HG03520 (cell line): ENCODE measurements at regions not wholly inside any gene's neighbourhood (a gene's known extent, or its start where the extent isn't known, plus 50 kb on each side); places are given as distances from the start of the nearest gene placed in this dataset.

Source experiments
- ATAC-seq: cut with Tn5 transposase; IDR thresholded peaks from one replicate; pipeline ENCODE4 v1.9.1; 2021; ENCODE audit warnings: mild to moderate bottlenecking, moderate library complexity; ENCODE audit not compliant: unreplicated experiment

DNA sequence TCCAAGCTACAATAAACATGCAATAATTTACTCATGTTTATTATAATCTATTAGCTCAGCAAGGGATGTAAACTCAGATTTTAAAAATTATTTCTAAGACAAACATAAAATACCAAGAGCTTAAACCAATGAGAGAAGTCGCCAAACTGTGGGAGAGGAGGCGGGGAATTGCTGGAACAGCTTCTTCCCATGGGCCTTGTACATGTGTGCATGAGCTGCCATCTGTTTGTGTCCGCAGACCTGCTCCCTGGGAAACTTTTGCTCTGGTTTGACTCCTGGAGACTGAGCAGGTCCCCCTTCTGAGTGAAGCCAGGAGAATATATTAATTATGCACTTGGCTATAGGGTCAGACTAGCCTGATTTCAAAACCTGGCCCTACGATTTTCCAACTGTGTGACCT, 655.9 kb upstream of the SOX11 start:
- no peak for ATAC-seq

DNA sequence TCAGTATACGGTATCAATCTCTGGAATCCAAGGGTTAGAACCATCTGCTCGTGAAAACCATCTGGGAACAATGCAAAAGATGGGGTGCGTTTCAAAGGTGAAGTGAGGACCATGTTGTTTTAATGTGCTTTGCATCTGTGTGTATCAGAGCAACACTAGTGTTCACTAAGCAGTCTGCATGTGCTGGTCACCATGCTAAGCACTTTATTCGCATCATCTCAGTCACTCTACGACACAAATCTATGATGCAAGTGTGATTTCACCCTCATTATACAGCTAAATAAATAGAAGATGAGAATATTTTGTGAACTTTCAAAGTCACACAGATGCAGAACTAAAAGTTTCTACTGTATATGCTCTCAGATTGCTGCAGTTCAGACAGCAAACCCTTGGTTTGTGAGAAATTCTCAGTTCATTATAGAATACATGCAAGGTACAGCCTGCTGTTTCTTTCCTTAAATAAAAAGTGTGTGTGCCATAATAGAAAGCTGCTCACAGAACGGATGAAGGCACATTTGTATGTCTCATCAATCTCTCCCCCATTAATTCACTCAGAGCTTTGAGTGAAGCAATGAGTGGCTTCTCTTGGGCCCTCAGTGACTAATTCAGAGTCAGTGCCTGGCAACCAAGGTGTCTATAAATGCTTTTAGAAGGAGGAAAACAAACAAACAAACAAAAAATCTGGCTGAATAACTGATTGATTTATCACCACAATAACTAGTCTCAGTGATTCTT, 652.8 kb upstream of the SOX11 start:
- ATAC-seq, result no peak

DNA sequence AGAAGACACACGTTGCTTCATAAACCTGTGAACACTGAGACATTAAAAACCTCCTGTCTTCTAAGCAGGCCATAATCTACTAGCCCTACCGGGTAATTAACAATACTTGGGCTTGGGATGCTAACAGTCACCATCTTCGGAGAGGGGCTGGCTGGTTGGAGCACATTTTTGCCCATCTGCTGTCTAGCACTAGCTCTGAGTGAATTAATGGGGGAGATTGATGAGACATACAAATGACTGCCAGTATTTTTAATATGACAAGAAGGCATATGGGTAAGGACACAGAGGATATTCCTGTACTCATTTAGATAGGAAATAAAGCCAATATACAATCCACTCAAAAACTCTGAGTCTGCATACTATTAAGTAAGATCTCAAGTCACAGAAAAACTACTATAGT, 651.6 kb upstream of the SOX11 start:
- no peak for ATAC-seq

DNA sequence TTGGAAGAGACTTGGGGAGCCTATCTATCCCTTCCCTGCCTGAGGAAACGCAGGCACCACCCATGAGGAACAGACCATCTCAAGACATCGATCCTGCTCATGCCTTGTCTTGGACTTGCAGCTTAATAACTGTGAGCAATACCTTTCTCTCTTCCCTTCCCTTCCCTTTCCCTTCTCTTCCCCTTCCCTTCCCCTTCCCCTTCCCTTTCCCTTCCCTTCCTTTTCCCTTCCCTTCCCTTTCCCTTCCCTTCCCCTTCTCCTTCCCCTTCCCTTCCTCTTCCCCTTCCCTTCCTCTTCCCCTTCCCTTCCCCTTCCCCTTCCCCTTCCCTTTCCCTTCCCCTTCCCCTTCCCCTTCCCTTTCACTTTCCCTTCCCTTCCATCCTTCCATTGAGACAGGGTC, 650.7 kb upstream of the SOX11 start:
- ATAC-seq, result no peak

DNA sequence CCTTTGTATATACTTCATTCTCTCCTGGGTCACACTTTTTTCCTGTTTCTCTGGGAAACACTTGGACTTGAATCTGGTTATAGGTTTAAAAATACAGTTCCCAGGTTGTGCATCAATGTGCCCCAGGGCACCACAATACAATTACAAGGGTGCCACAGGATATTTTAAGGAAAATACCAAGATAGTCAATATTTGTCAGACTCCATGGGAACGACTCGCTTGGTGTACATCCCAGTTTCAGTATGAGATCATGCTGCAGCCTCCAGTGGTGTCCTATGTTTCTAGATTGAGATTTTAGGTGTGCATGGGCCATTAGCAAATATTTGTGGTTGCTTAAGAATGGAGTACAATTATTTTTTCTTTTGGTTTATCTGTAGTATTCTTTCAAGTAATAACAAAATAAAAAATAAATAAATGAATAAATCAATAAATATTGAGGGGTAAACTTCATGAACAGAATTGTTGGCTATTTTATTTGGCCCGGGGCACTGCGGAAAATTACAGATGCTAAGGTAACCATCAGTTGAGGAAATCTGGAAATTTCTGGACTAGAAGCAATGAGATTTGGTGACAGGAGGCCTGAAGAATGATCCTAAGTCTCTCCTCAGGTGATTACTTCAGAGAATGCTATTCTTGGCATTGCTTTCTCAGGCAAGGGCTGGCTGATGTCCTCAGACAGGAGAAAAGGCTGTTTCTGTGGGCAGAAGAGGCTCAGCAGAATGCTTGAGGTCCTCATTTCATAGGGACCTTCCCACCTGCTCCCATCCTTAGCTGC, 649.3 kb upstream of the SOX11 start:
- no peak for ATAC-seq

DNA sequence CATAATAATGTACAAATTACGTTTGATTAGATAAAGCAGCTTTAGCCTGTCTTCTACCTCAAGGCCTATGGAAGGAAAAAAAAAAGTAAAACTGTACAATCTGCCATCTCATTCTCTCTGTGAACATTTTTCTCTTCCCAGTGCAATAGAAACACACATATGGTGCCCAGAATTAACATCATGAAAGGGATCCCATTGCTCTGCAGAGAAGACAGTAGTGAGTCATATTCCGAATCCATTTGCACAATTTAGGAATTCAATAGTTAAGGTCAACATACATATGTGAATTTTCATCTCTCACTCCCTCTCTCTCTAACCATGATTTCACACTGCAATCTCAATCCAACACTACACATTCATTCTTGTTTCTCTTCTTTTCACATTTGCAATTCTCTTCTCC, 640.9 kb upstream of the SOX11 start:
- no peak for ATAC-seq

DNA sequence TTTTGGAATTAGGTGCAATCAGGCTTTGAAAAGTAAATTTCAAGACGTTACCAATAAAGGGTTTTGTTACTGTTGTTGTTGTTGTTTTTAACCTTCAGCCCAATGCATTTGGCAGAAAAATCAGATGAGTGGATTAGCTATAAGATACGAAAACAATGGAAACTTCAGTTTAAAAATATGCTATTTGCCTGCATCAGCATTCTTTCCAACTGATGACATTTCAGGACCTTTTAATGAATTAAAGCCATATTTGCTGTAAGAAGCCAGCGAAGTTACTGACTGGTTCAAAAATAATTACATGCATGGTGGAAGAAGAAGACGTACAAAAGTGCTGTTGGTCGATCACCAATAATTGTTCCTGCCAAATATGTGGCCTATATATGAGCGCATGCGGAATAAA, 639.3 kb upstream of the SOX11 start:
- ATAC-seq, result no peak

DNA sequence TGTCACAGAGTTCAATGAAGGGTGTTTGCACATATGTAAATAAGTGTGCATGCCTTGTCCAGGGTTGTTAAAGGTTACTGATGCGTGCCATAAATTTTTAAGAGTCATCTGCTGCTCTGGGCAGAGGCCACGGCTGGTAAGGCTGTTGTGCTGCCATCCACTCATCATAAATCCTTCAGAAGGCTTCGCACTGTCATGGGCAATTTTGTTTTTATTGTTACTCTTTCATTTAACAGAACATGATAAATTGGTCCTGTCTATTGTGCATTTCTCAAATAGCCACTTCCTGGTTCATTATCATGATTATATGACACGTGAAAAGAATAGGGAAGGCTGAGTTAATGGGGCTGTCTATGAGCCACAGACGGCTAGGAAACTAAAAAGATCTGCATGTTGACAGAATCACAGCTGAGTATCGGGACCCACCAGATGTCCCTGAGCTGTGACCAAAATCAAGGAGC, 634.3 kb upstream of the SOX11 start:
- no peak for ATAC-seq

DNA sequence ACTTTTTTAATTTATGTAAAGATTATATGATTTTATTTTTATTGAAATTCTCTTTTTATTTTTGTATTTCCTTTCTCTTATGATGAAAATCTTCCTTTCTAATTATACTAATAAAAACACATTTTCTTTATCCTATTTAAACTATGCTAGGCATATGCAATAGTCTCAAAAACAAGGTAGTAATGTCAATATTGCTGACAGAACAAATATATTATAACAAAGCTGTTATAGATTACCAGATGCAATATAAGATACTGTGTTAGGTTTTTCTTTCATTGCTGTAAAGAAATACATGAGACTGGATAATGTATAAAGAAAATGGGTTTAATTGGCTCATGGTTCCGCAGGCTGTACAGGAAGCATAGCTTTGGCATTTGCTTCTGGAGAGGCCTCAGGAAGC, 631.2 kb upstream of the SOX11 start:
- no peak for ATAC-seq

DNA sequence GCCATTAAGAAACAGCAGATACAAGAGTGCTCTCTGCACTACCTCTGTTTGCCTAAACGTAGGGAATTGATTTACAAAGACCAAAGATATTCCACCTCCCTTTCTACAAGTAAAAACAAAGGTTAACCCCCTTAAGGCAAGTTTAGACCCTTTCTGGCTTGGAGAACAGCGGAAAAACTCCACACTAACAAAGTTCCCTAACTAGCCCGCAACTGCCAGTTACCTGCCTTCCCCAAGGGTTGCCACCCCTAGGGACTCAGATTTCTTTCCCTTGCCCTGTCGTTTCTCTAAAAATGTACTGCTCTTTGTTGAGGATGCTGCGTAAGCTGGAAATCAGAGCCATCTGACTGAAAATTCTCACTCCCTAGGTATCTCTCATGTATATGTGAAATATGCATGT, 627.5 kb upstream of the SOX11 start:
- no peak for ATAC-seq

DNA sequence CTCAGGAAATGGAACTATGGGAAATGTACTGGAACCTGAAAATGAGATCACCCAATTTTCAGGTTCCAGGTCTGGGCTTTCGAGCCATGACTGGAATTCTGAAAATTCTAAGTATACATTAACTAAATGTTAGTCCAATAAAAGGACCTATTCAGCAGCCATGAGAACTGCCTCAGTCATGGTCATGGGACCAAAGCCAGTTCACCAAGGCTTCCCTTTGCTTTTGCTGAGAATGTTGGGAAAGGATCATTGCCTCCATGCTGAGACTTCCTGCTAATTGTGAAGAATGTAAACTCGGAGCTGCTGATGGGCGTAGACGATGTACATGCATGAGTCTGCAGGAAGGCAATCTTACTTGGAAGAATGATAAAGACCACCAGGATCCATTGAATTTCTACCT, 624.4 kb upstream of the SOX11 start:
- ATAC-seq, result no peak

DNA sequence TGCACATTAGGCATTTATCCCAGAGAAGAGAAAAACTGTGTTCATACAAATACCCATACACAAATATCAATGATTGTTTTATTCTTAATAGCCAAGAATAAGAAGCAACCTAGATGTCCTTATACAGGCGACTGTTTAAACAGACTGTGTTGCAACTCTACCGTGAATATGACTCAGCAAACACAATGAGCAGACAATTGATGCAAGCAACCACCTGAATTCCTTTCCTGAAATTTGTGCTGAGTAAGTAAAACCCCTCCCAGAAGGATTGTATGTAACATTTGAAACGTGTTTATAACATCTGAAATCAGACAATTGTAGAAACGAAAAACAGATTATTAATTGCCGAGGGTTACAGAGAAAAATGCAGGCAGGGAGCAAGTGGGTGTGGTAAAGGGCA, 621.9 kb upstream of the SOX11 start:
- ATAC-seq, result no peak

DNA sequence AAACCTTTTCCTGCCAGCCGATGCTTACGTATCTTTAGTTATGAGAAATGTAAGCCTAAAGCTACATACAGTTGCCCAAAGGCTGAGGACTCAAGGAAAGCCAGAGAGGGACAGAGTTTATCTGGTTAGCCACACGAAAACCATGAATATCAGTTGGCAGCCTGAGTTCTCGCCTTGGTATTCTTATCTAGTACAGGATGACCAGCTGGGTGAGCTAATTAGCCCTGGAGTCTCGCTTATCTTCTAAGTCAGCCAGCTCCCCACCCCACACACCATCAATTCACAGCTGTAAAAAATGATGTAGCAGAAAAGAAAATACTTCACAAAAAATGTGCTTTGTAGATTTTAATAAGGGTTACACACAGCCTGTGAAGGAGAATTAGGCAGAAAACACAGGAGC, 617.5 kb upstream of the SOX11 start:
- ATAC-seq, result no peak

DNA sequence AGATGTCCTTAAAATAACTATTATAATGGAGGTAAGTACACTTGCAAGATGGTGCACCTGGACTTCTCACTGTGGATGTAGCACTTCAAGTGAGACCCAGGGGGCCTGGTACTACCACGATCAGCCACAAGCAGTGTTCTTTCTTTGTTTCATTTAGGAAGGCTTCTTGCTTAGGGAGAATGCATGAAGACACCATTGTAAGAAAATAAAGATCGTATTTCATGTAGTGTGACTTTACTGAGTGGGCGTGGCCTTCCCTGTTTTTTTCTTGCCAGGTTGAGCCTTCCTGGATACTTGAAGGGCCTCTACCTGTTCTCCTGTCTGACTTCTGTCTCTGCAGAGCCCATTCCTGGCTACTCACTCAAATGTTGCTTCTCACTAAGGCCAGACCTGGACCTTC, 615.6 kb upstream of the SOX11 start:
- ATAC-seq, result no peak

DNA sequence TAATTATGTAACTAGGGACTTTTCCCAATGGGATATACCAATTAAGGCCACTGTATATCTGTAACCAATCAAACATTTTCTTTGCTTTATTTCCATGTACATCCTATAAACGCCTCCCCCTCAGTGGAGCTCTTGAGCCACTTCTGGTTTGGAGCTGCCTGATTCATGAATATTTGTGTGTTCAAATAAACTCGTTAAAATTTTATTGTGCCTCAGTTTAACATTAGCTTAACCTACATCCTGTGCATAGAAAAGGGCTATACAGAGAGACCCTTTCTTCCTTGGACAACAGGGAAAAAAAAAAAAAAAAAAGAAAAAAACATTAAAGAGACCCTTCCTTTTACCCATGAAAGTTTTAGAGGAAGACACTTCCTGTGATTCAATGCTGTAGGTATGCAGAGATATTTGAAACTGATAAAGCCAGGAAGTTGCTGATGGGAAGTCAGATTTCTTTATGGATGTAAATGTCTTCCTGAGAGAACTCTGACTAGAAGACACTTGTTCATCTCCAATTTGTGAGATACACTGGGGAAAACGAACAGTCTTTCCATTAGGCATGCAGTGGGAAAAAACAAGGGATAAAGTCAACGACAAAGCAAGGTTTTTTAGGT, 614.6 kb upstream of the SOX11 start:
- no peak for ATAC-seq

DNA sequence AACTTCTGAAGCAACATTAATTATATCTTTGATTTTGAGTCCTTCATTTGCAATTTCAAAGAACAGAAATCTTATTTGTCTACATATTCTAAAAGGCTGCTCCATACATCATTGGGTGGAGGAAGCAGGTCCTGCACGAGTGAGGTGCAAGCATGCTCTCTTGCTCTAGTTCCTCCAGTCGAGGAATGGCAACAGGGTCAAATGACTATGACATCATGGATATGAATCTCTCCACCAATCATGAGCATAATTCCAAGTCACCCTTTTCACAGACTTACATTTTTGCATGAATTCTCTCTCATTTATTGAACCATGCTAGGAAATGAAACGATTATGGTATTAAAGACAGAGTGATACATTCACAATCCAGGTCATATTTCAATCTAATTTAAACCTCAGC, 608.8 kb upstream of the SOX11 start:
- no peak for ATAC-seq

DNA sequence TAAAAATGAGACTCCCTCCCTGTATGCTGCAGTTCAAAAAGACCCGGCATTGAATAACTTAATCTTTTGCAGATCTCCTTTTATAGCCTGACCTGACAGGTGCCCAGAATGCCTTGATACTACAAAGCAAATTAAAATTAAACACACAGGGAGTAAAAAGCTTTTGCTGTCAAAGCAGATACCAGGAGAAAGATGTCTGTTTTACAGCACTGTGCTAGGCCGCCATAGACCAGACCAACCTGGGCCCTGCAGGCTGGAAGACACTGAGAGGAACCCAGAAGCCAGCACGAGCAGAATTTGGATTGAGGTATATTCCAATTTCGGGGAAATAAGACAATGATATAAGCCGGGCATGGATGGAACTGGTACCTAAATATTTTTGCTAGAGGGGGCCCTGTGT, 602.8 kb upstream of the SOX11 start:
- no peak for ATAC-seq

DNA sequence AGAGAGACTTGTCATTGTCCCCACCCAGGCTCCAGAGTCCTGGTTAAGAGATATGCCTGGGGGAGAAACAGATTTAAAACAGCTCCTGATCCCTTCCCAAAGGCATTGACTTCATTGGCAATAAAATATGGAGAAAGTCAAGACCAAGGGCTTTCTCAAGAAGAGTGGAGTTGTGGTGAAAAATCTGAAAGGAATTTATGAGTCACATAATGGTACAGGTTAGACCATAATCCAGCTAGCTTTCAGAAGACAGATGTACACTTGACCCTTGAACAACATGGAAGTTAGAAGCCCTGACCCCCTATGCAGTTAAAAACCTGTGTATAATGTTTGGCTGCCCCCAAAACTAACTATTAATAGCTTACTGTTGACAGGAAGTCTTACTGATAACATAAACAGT, 599.1 kb upstream of the SOX11 start:
- no peak for ATAC-seq

DNA sequence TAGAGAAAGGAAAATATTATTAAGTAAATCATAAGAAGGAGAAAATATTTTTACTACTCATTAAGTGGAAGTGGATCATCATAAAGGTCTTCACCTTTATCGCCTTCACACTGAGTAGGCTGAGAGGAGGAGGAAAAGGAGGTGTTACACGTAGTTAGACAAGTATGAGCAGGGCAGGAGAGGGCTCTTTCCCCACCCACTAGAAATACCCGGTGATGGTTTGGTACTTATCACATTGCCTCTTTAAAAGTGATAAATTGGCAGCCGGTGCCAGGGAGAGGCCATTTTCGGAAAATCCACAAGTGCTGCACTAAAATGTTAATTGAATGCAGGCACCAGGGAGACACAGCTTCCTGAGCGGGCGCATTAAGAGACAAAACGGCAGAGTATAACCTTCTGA, 598.7 kb upstream of the SOX11 start:
- ATAC-seq, result no peak

DNA sequence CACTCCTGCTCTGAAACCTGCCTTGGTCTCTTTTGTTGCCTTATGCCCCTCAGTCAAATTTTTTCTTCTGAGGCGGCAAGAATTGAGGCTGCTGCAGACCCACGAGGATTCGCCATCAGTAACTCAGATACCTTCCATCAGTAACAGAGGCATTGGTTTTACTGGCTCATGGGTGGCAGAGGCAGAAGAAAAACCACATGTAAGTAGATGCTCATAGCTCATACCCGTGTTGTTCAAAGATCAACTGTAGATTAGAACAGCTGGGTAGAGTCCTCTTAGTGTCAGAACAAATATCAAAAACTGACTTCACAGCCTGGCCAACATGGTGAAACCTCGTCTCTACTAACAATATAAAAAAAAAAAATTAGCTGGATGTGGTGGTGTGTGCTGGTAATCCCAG, 598.0 kb upstream of the SOX11 start:
- no peak for ATAC-seq

DNA sequence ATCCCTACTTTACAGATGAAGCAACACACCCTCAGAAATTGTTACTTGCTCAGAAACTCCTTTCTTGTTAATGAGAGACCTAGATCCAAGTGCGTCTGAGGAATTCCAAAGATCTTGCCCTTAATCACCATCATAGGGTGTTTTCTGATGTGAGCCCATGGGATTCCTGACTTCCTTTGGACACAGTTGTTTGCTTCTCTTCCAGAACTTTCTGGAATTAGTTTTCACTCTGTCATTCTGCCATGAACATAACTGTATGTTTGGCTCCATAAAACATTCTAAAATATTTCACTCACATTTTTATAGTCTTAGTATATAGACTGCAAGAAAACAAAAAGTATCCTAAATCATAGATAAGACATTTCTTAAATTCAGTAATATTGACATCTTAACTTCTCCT, 593.9 kb upstream of the SOX11 start:
- ATAC-seq, result no peak

DNA sequence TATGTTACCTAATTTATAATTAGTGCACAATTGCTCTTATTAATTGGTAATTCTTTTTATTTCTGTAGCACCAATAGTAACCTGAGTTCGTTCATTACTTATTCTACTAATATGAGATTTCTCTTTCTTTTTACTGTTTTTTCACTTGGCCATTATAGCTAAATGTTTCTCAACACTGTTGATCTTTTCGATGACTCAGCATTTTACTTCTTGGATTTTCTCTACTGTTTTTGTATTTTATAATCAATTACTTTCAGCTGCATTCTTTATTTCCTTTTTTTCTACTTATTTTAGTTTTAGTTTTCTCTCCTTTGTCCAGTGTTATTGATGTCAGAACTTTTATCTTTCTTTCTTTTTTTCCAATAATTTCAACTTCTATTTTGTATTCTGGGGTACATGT, 589.4 kb upstream of the SOX11 start:
- no peak for ATAC-seq
